ENCODE measurements at regions not wholly inside any gene's neighbourhood (a gene's known extent, or its start where the extent isn't known, plus 50 kb on each side); places are given as distances from the start of the nearest gene placed in this dataset.

DNA sequence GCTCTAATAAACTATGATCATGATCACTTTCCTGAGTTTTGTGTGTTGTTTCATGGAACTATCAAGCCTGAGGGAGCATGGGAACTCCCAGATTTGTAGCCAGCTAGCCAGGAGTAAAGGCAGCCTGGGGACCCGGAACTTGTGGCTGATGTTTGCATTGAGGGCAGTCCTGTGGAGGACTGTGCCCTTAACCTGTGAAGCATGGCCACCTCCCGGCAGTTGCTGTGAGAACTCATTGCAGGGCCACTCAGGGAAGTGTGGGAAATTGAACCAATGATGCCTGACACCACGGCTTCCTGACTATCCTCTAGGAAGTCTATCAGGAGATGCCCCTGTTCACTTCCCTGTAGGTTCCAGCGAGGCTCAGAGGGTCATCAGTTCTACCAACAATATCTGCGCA is 250.6 kb downstream of the DAD1 start:
- no peak overlapping the region for H3K4me3 ChIP-seq (ENCODE audit: low read depth in 1 of 3, low read length in 3 of 3)
- H3K27me3 ChIP-seq (ENCODE audit: control insufficient read depth in 3 of 3, insufficient read depth in 3 of 3, low read length in 3 of 3), result no peaks in the 10 kb centered on the region
- FAIRE-seq (no peak), DNase-seq (no peak)
- no peaks in the 10 kb centered on the region for H3K36me3 ChIP-seq (ENCODE audit: control insufficient read depth in 3 of 3, insufficient read depth in 2 of 3, low read depth in 1 of 3, low read length in 3 of 3)
- H3K4me1 ChIP-seq (ENCODE audit: control insufficient read depth in 3 of 3, insufficient read depth in 2 of 3, low read depth in 1 of 3, low read length in 2 of 3), result peaks cover 0 to 4% (median 0%) of the 10 kb centered on the region in 3 donors
- no peaks in the 10 kb centered on the region for H3K9me3 ChIP-seq (ENCODE audit: control insufficient read depth in 2 of 2, insufficient read depth in 1 of 2, low read depth in 1 of 2, low read length in 1 of 2)
- peak overlapping the region in 2 of 3 donors; percentile 50 to 85 for H3K27ac ChIP-seq (ENCODE audit: low read depth in 1 of 3, low read length in 2 of 3)
- 83 to 95% (median 88%) methylated on average over 5 of the region's 5 CpGs for WGBS, 3 donors

DNA sequence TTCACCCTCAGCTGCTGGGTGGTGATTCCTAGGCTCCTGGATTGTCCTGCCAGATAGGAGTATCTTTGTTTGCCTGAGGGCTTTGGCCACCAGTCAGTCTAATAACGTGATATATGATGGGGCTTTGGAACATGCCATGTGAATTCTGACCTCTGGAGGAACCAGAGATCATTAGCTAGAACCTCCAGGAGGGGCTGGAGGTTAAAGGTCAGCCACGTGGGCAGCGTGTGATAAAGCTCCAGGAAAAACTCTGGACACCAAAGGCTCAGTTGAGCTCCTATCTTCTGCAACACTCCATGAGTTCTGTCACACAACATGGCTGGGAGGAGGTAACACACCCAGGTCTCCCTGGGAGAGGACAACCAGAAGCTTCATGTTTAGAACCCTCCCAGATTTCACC is 251.1 kb downstream of the DAD1 start:
- 13 to 41% (median 40%) methylated on average over 3 of the region's 3 CpGs for WGBS, 3 donors
- Histone ChIP-seq H3K4me3 (ENCODE audit: low read depth in 1 of 3, low read length in 3 of 3) (no peak overlapping the region), H3K4me1 (ENCODE audit: control insufficient read depth in 3 of 3, insufficient read depth in 2 of 3, low read depth in 1 of 3, low read length in 2 of 3) (peaks cover 0 to 4% (median 0%) of the 10 kb centered on the region in 3 donors), H3K9me3 (ENCODE audit: control insufficient read depth in 2 of 2, insufficient read depth in 1 of 2, low read depth in 1 of 2, low read length in 1 of 2) (no peaks in the 10 kb centered on the region), H3K27me3 (ENCODE audit: control insufficient read depth in 3 of 3, insufficient read depth in 3 of 3, low read length in 3 of 3) (no peaks in the 10 kb centered on the region), H3K36me3 (ENCODE audit: control insufficient read depth in 3 of 3, insufficient read depth in 2 of 3, low read depth in 1 of 3, low read length in 3 of 3) (no peaks in the 10 kb centered on the region), H3K27ac (ENCODE audit: low read depth in 1 of 3, low read length in 2 of 3) (peak overlapping the region in 1 of 3 donors; percentile 85)
- FAIRE-seq (no peak), DNase-seq (peak in 1 of 2 donors; percentile 23)

DNA sequence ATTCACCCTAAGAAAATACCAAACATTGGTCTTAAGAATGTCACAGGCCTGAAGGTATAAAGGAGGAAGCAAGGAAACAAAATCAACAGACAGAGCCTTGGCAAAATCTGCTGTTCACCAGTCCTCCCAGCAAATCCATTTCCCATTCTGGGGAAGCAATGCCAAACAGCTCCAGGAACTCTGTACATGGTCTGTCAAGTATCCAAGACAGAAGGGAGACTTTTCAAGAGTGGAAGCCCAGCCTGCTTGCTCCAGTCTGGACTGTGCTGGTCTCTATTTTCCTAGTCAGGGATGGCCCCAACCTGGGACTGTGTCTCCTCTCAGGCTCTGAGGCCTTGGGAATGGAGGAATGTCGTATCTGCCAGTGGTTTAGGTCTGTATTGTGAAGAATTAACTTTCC is 251.5 kb downstream of the DAD1 start:
- 81 to 100% (median 86%) methylated on average over 1 of the region's 1 CpG for WGBS, 3 donors
- H3K36me3 ChIP-seq (ENCODE audit: control insufficient read depth in 3 of 3, insufficient read depth in 2 of 3, low read depth in 1 of 3, low read length in 3 of 3), result no peaks in the 10 kb centered on the region
- peak overlapping the region in 1 of 3 donors; percentile 85 for H3K27ac ChIP-seq (ENCODE audit: low read depth in 1 of 3, low read length in 2 of 3)
- DNase-seq, result no peak
- H3K9me3 ChIP-seq (ENCODE audit: control insufficient read depth in 2 of 2, insufficient read depth in 1 of 2, low read depth in 1 of 2, low read length in 1 of 2), result no peaks in the 10 kb centered on the region
- no peak for FAIRE-seq
- H3K4me3 ChIP-seq (ENCODE audit: low read depth in 1 of 3, low read length in 3 of 3), result no peak overlapping the region
- no peaks in the 10 kb centered on the region for H3K27me3 ChIP-seq (ENCODE audit: control insufficient read depth in 3 of 3, insufficient read depth in 3 of 3, low read length in 3 of 3)
- H3K4me1 ChIP-seq (ENCODE audit: control insufficient read depth in 3 of 3, insufficient read depth in 2 of 3, low read depth in 1 of 3, low read length in 2 of 3), result peaks cover 0 to 4% (median 0%) of the 10 kb centered on the region in 3 donors

DNA sequence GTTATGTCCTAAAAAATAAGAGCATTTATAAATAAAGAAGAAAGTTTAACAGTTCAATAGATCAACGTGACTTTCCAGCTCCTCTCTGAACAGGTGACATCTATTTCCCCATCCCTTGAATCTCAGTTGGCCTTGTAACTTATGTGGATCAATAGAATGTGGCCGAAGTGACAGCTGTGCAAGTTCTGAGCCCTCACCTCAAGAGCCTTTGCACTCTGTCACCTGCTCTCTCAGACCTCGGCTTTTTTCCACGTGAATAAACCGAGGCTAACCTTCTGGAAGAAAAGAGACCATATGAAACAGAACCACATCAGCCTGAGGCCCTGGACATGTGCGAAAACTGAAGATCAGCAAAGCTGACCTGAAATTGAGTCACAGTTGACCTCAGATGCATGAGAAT is 253.0 kb downstream of the DAD1 start:
- 64 to 81% (median 68%) methylated on average over 6 of the region's 6 CpGs for WGBS, 3 donors
- H3K27ac ChIP-seq (ENCODE audit: low read depth in 1 of 3, low read length in 2 of 3), result no peak overlapping the region
- FAIRE-seq (no peak), DNase-seq (no peak)
- no peaks in the 10 kb centered on the region for H3K9me3 ChIP-seq (ENCODE audit: control insufficient read depth in 2 of 2, insufficient read depth in 1 of 2, low read depth in 1 of 2, low read length in 1 of 2)
- H3K27me3 ChIP-seq (ENCODE audit: control insufficient read depth in 3 of 3, insufficient read depth in 3 of 3, low read length in 3 of 3), result no peaks in the 10 kb centered on the region
- peaks cover 0 to 4% (median 0%) of the 10 kb centered on the region in 3 donors for H3K4me1 ChIP-seq (ENCODE audit: control insufficient read depth in 3 of 3, insufficient read depth in 2 of 3, low read depth in 1 of 3, low read length in 2 of 3)
- H3K36me3 ChIP-seq (ENCODE audit: control insufficient read depth in 3 of 3, insufficient read depth in 2 of 3, low read depth in 1 of 3, low read length in 3 of 3), result no peaks in the 10 kb centered on the region
- no peak overlapping the region for H3K4me3 ChIP-seq (ENCODE audit: low read depth in 1 of 3, low read length in 3 of 3)

DNA sequence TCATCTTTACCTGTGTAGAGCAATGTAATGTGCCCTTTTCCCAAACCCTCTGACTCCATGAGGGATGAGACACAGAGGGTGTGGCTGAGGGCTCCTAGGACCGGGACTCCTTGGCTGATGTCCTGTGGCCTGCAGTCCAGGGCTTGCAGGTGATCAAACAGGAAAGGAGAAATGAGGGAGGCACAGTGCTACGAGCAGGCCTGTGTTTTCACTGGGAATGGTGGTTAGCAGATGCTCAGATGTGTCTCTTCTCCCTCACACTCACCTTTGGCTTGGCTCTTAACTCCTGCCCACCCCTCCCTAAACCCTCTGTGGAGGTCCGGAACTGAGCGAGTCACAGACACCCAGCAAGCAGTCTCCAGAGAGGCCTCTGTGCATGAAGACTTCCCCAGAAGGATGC is 254.4 kb downstream of the DAD1 start:
- H3K36me3 ChIP-seq (ENCODE audit: control insufficient read depth in 3 of 3, insufficient read depth in 2 of 3, low read depth in 1 of 3, low read length in 3 of 3), result no peaks in the 10 kb centered on the region
- FAIRE-seq (no peak), DNase-seq (no peak)
- peak overlapping the region in 1 of 3 donors; percentile 14 for H3K27ac ChIP-seq (ENCODE audit: low read depth in 1 of 3, low read length in 2 of 3)
- WGBS, 3 donors, result 64 to 77% (median 68%) methylated on average over 4 of the region's 4 CpGs
- peaks cover 0 to 4% (median 0%) of the 10 kb centered on the region in 3 donors for H3K4me1 ChIP-seq (ENCODE audit: control insufficient read depth in 3 of 3, insufficient read depth in 2 of 3, low read depth in 1 of 3, low read length in 2 of 3)
- H3K4me3 ChIP-seq (ENCODE audit: low read depth in 1 of 3, low read length in 3 of 3), result no peak overlapping the region
- peaks cover 0 to 3% of the 10 kb centered on the region in 2 donors for H3K9me3 ChIP-seq (ENCODE audit: control insufficient read depth in 2 of 2, insufficient read depth in 1 of 2, low read depth in 1 of 2, low read length in 1 of 2)
- no peaks in the 10 kb centered on the region for H3K27me3 ChIP-seq (ENCODE audit: control insufficient read depth in 3 of 3, insufficient read depth in 3 of 3, low read length in 3 of 3)

DNA sequence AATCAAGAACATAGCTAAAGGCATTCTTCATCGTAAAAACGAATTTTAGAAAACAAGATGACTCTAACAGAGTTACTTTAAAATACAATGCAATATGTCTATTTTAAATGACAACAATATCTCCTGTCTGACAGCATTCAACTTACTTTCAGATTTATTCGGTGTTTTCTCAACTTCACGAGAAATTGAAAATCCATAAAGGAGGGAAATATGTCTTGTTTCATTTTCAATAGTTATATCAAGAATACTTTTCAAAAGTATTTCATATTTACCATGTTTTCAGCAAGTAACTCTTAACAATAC is 254.8 kb downstream of the DAD1 start:
- FAIRE-seq (no peak), DNase-seq (no peak)
- Histone ChIP-seq H3K4me3 (ENCODE audit: low read depth in 1 of 3, low read length in 3 of 3) (no peak overlapping the region), H3K27ac (ENCODE audit: low read depth in 1 of 3, low read length in 2 of 3) (no peak overlapping the region), H3K27me3 (ENCODE audit: control insufficient read depth in 3 of 3, insufficient read depth in 3 of 3, low read length in 3 of 3) (no peaks in the 10 kb centered on the region), H3K4me1 (ENCODE audit: control insufficient read depth in 3 of 3, insufficient read depth in 2 of 3, low read depth in 1 of 3, low read length in 2 of 3) (peaks cover 0 to 4% (median 0%) of the 10 kb centered on the region in 3 donors), H3K36me3 (ENCODE audit: control insufficient read depth in 3 of 3, insufficient read depth in 2 of 3, low read depth in 1 of 3, low read length in 3 of 3) (no peaks in the 10 kb centered on the region), H3K9me3 (ENCODE audit: control insufficient read depth in 2 of 2, insufficient read depth in 1 of 2, low read depth in 1 of 2, low read length in 1 of 2) (peaks cover 0 to 7% of the 10 kb centered on the region in 2 donors)
- 13 to 40% (median 18%) methylated on average over 4 of the region's 4 CpGs for WGBS, 3 donors

DNA sequence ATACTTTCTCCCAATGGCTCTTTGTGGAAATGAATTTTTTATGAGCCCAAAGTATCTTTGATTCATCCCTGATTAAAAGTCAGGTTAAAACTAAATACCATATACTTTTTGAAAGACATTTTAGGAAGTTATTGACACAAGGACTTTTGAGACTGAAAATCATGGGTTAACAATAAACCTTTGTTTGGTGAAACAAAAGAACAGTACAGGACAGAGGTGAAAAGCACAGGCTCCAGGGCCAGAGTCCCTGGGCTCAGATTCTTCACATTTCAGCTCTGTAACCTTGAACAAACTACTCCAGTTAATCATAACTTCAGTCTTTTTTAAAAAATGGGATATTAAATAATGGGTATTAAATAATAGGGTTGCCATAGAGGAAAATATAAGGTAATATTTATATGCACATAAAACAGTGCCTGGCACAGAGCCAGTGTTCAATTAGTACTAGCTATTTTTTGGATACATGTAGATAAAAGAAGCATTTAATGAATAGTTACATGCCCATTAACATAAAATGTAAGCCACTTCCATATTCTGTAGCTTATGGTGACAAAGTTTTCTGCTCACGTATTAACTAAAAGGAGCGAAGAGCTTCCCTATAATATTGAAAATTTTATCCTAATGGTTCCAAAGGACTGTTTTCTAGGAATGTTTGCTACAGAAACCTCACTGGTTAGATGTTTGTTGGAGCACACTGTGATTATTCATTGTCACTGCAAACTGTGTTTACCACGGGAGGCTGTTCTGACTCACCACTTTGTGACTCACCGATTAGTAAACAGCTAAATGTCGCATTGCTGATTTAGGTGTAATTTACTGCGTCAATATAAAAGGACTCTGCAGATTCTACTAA is 255.4 kb downstream of the DAD1 start:
- H3K9me3 ChIP-seq (ENCODE audit: control insufficient read depth in 2 of 2, insufficient read depth in 1 of 2, low read depth in 1 of 2, low read length in 1 of 2), result peaks cover 0 to 9% of the 10 kb centered on the region in 2 donors
- no peak overlapping the region for H3K27ac ChIP-seq (ENCODE audit: low read depth in 1 of 3, low read length in 2 of 3)
- H3K4me3 ChIP-seq (ENCODE audit: low read depth in 1 of 3, low read length in 3 of 3), result no peak overlapping the region
- no peaks in the 10 kb centered on the region for H3K27me3 ChIP-seq (ENCODE audit: control insufficient read depth in 3 of 3, insufficient read depth in 3 of 3, low read length in 3 of 3)
- H3K4me1 ChIP-seq (ENCODE audit: control insufficient read depth in 3 of 3, insufficient read depth in 2 of 3, low read depth in 1 of 3, low read length in 2 of 3), result peaks cover 0 to 4% (median 0%) of the 10 kb centered on the region in 3 donors
- peak; percentile 40 to 73 for DNase-seq
- no peaks in the 10 kb centered on the region for H3K36me3 ChIP-seq (ENCODE audit: control insufficient read depth in 3 of 3, insufficient read depth in 2 of 3, low read depth in 1 of 3, low read length in 3 of 3)
- whole genome bisulfite sequencing, 3 donors, result 14 to 39% (median 17%) methylated on average over 6 of the region's 6 CpGs
- no peak for FAIRE-seq

DNA sequence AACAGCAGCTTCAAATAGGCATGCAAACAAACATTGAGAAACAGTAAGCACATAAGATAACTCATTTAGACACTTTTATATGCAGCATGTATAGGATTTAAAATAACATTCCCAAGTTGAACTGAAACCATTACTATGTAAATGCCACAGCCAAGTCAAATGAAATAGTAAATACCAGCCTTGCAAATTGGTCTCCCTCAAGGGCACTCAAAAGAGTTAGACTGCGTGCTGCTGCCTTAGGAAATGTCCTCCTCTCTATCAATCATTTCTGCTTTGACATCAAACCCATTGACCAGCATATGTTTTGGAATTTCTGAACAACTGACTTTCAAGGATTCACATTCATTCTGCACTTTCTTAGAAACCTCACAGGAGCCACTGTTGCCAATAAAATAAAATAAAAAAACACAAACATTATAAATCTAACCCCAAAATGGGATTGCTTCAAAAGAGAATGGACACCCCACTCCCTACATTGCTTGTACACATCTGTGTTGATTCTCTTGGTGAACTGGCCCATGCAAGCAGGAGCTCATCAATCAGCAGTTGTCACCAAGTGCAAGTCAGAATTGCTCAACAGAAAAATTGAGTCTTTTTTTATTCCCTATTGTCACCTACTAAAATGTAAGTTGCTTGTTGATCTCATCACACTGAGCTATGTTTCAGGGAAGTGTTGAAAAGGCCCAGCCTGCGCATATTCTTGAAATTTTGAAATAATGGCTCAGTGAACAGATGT is 256.2 kb downstream of the DAD1 start:
- peaks cover 0 to 11% of the 10 kb centered on the region in 2 donors for H3K9me3 ChIP-seq (ENCODE audit: control insufficient read depth in 2 of 2, insufficient read depth in 1 of 2, low read depth in 1 of 2, low read length in 1 of 2)
- no peak for FAIRE-seq
- no peaks in the 10 kb centered on the region for H3K27me3 ChIP-seq (ENCODE audit: control insufficient read depth in 3 of 3, insufficient read depth in 3 of 3, low read length in 3 of 3)
- DNase-seq, result no peak
- H3K4me1 ChIP-seq (ENCODE audit: control insufficient read depth in 3 of 3, insufficient read depth in 2 of 3, low read depth in 1 of 3, low read length in 2 of 3), result no peaks in the 10 kb centered on the region
- WGBS, 3 donors, result 83 to 95% (median 90%) methylated on average over 2 of the region's 2 CpGs
- no peak overlapping the region for H3K27ac ChIP-seq (ENCODE audit: low read depth in 1 of 3, low read length in 2 of 3)
- H3K4me3 ChIP-seq (ENCODE audit: low read depth in 1 of 3, low read length in 3 of 3), result no peak overlapping the region
- H3K36me3 ChIP-seq (ENCODE audit: control insufficient read depth in 3 of 3, insufficient read depth in 2 of 3, low read depth in 1 of 3, low read length in 3 of 3), result no peaks in the 10 kb centered on the region
